A673 (cell line): ENCODE measurements at regions not wholly inside any gene's neighbourhood (a gene's known extent, or its start where the extent isn't known, plus 50 kb on each side); places are given as distances from the start of the nearest gene placed in this dataset.

Experiments used
- BruUV-seq: library from RNA; stranded (reverse); fragments of 400-500 nt; replicated peaks from 2 replicates; lab custom pipeline; 2021; lab: Mats Ljungman, UMichigan
- CTCF ChIA-PET: fragments of 300-600 bp; sonication (Branson Sonifier 250); formaldehyde crosslinking; loops from one replicate; lab custom pipeline; 2022; ENCODE audit warnings: antibody characterized with exemption; lab: Charles Lee
- POLR2A ChIA-PET: fragments of 300-600 bp; sonication (Branson Sonifier 250); formaldehyde crosslinking; loops from one replicate; lab custom pipeline; 2022; ENCODE audit warnings: antibody characterized with exemption; ENCODE audit not compliant: low non-redundant PET; lab: Charles Lee
- DNase-seq: peaks from one replicate; pipeline ENCODE4 v3.0.0-alpha.2; 2015; ENCODE audit warnings: low spot score
- H3K27ac ChIP-seq: fragments of 200-600 bp; sonication (generic); 2 replicates; pipeline ENCODE4 v1.5.1; 2016; ENCODE audit warnings: mixed run types, low read depth, mild to moderate bottlenecking, mixed read lengths, antibody characterized with exemption, low read length; ENCODE audit not compliant: poor library complexity, severe bottlenecking
- H3K27me3 ChIP-seq: fragments of 200-600 bp; sonication (generic); replicated peaks from 2 replicates; pipeline ENCODE4 v1.6.1; 2017; ENCODE audit warnings: mixed run types, low read depth, mild to moderate bottlenecking, mixed read lengths, antibody characterized with exemption, low read length; ENCODE audit not compliant: insufficient read depth, poor library complexity
- H3K36me3 ChIP-seq: fragments of 200-600 bp; sonication (generic); 2 replicates; pipeline ENCODE4 v1.6.1; 2016; ENCODE audit warnings: mixed run types, mild to moderate bottlenecking, mixed read lengths, antibody characterized with exemption, low read length; ENCODE audit not compliant: insufficient read depth, poor library complexity, severe bottlenecking
- H3K4me1 ChIP-seq: fragments of 200-600 bp; sonication (generic); 2 replicates; pipeline ENCODE4 v1.6.1; 2017; ENCODE audit warnings: mixed run types, mild to moderate bottlenecking, mixed read lengths, antibody characterized with exemption, low read length; ENCODE audit not compliant: insufficient read depth, poor library complexity, severe bottlenecking
- H3K4me3 ChIP-seq: fragments of 200-600 bp; sonication (generic); 2 replicates; pipeline ENCODE4 v1.5.1; 2016; ENCODE audit warnings: low read depth, mixed run types, mild to moderate bottlenecking, mixed read lengths, low read length; ENCODE audit not compliant: poor library complexity, severe bottlenecking
- H3K9me3 ChIP-seq: fragments of 200-600 bp; sonication (generic); 2 replicates; pipeline ENCODE4 v1.6.1; 2016; ENCODE audit warnings: mixed run types, low read depth, mild to moderate bottlenecking, mixed read lengths, antibody characterized with exemption, low read length; ENCODE audit not compliant: poor library complexity, severe bottlenecking
- CTCF ChIP-seq: fragments of 300-800, 200-600 bp; sonication (generic); conservative IDR thresholded peaks from 2 replicates; pipeline ENCODE4 v1.5.1; 2017; ENCODE audit warnings: low read depth, mild to moderate bottlenecking, antibody characterized with exemption, low read length, moderate library complexity, mixed read lengths
- EZH2 ChIP-seq: fragments of 200-600 bp; sonication (generic); IDR thresholded peaks from 2 replicates; pipeline ENCODE4 v1.6.1; 2017; ENCODE audit warnings: borderline replicate concordance, low read depth, mild to moderate bottlenecking, mixed read lengths, antibody characterized with exemption, low read length; ENCODE audit not compliant: poor library complexity, severe bottlenecking
- intact Hi-C: fragments of 100-400 bp; cut with micrococcal nuclease; formaldehyde crosslinking; loops from one replicate; pipeline ENCODE4 v1.10.0; 2022; ENCODE audit not compliant: unreplicated experiment

GRCh38 chr2:121132054-121132761, 152.8 kb downstream of the TFCP2L1 start:
- no peaks in the 10 kb centered on the region for H3K36me3 ChIP-seq
- no peak overlapping the region for H3K4me3 ChIP-seq
- peaks cover 1% of the 10 kb centered on the region for H3K27me3 ChIP-seq
- no TSS peak for BruUV-seq
- H3K4me1 ChIP-seq = no peaks in the 10 kb centered on the region
- no peak overlapping the region for H3K27ac ChIP-seq
- CTCF ChIA-PET = interaction anchor here (0.6 kb wide), 1 partner anchor 23 kb away, joined by 5 read pairs; no protein-coding TSS in a partner anchor
- POLR2A ChIA-PET = no interaction called here
- intact Hi-C loops = no loop called here
- DNase-seq = no peak
- no peaks in the 10 kb centered on the region for H3K9me3 ChIP-seq
- TF ChIP-seq EZH2 (no peak), CTCF (no peak)

- BruUV-seq = no TSS peak
Observed at GRCh38 chr2:121132762-121133107, 152.3 kb downstream of the TFCP2L1 start.

GRCh38 chr2:121133551-121134319, 151.3 kb downstream of the TFCP2L1 start:
- POLR2A ChIA-PET = no interaction called here
- no peak for TF ChIP-seq EZH2
- no peak for TF ChIP-seq CTCF

More at GRCh38 chr2:121132762-121133107, 152.3 kb downstream of the TFCP2L1 start:
- H3K4me3 ChIP-seq = no peak overlapping the region
- no peak overlapping the region for H3K27ac ChIP-seq
- ChIA-PET POLR2A (no interaction called here), CTCF (interaction anchor here (0.6 kb wide), 1 partner anchor 22 kb away, joined by 5 read pairs; no protein-coding TSS in a partner anchor)
- no peaks in the 10 kb centered on the region for H3K36me3 ChIP-seq
- no peaks in the 10 kb centered on the region for H3K9me3 ChIP-seq
- intact Hi-C loops = no loop called here
- TF ChIP-seq EZH2 (no peak), CTCF (no peak)
- no peak for DNase-seq
- no peaks in the 10 kb centered on the region for H3K4me1 ChIP-seq
- no peaks in the 10 kb centered on the region for H3K27me3 ChIP-seq

More at GRCh38 chr2:121133551-121134319, 151.3 kb downstream of the TFCP2L1 start:
- intact Hi-C loops = no loop called here
- DNase-seq = no peak
- Histone ChIP-seq H3K4me3 (no peak overlapping the region), H3K27ac (no peak overlapping the region), H3K9me3 (no peaks in the 10 kb centered on the region), H3K4me1 (no peaks in the 10 kb centered on the region), H3K36me3 (no peaks in the 10 kb centered on the region), H3K27me3 (peaks cover 4% of the 10 kb centered on the region)
- CTCF ChIA-PET = no interaction called here
- BruUV-seq = no TSS peak
